ENCODE measurements at regions not wholly inside any gene's neighbourhood (a gene's known extent, or its start where the extent isn't known, plus 50 kb on each side); places are given as distances from the start of the nearest gene placed in this dataset.

GRCh38 chr5:7000310-7000709, 287.1 kb downstream of the TENT4A start:
- TF ChIP-seq POLR2A (IDR thresholded peaks at IDR 0.05; ENCODE audit: low read length), result no peak
- TF ChIP-seq RCOR1 (IDR thresholded peaks at IDR 0.05; ENCODE audit: low read depth, low read length), result no peak
- TF ChIP-seq CTCF (IDR thresholded peaks at IDR 0.05), result no peak
- TF ChIP-seq CEBPB (IDR thresholded peaks at IDR 0.05), result no peak
- no peak for TF ChIP-seq NFE2L2 (conservative IDR thresholded peaks at IDR 0.05; ENCODE audit: low read length)
- TF ChIP-seq RFX5 (IDR thresholded peaks at IDR 0.05), result no peak

Data from A549 (cell line).